CD4-positive, alpha-beta T cell (primary cell): ENCODE measurements at regions not wholly inside any gene's neighbourhood (a gene's known extent, or its start where the extent isn't known, plus 50 kb on each side); places are given as distances from the start of the nearest gene placed in this dataset.

Experiments used
- ATAC-seq: fragments of 200-7000 bp; cut with Tn5 transposase; one replicate; pipeline ENCODE4 v1.10.0; 2022; ENCODE audit warnings: mild to moderate bottlenecking; ENCODE audit not compliant: poor library complexity
- CTCF ChIA-PET: fragments of 350-600 bp; sonication (Branson Sonifier 250); formaldehyde crosslinking; loops from one replicate; lab custom pipeline; 2021; ENCODE audit warnings: antibody characterized with exemption, inconsistent platforms; lab: Charles Lee
- POLR2A ChIA-PET: fragments of 350-600 bp; sonication (Branson Sonifier 250); formaldehyde crosslinking; loops from one replicate; lab custom pipeline; 2021; ENCODE audit warnings: antibody characterized with exemption, inconsistent platforms; lab: Charles Lee
- DNase-seq, 14 experiments: peaks; one replicate each; pipeline ENCODE4 v3.0.0-alpha.2; 2013 to 2020; ENCODE audit warnings: mixed read lengths in 2 of 14
- H3K27ac ChIP-seq, 2 donors: one replicate each; pipeline versions ENCODE4 v1.5.1 to v1.7.0; 2013; ENCODE audit warnings: low read length in 2 of 2, low read depth in 1 of 2, mild to moderate bottlenecking in 1 of 2
- H3K27me3 ChIP-seq, 2 experiments: 1 replicate in 1 of 2; 2 replicates in 1 of 2; pipeline versions ENCODE4 v1.6.1 to v1.7.0; 2013; ENCODE audit warnings: low read length in 2 of 2, control low read depth in 1 of 2, mild to moderate bottlenecking in 1 of 2, moderate library complexity in 1 of 2; ENCODE audit not compliant: insufficient read depth in 2 of 2, control insufficient read depth in 1 of 2
- H3K36me3 ChIP-seq: one replicate; pipeline ENCODE4 v1.6.1; 2013; ENCODE audit warnings: low read length, control low read depth; ENCODE audit not compliant: insufficient read depth
- H3K4me1 ChIP-seq: one replicate; pipeline ENCODE4 v1.6.1; 2013; ENCODE audit warnings: low read length, control low read depth; ENCODE audit not compliant: insufficient read depth
- H3K4me3 ChIP-seq: one replicate; pipeline ENCODE4 v1.5.1; 2013; ENCODE audit warnings: mild to moderate bottlenecking, low read length, moderate library complexity
- H3K9me3 ChIP-seq, 2 experiments: 1 replicate in 1 of 2; 2 replicates in 1 of 2; pipeline versions ENCODE4 v1.6.1 to v1.7.0; 2013; ENCODE audit warnings: low read length in 2 of 2, mild to moderate bottlenecking in 2 of 2, control low read depth in 1 of 2, moderate library complexity in 1 of 2; ENCODE audit not compliant: control insufficient read depth in 1 of 2, insufficient read depth in 1 of 2
- H3K27ac Mint-ChIP-seq: one replicate; pipeline ENCODE4 v1.8.0; 2020; ENCODE audit warnings: mixed read lengths
- H3K27me3 Mint-ChIP-seq: one replicate; pipeline ENCODE4 v1.8.0; 2021; ENCODE audit warnings: mixed read lengths
- H3K36me3 Mint-ChIP-seq: one replicate; pipeline ENCODE4 v1.8.0; 2021; ENCODE audit warnings: low read depth, mixed read lengths
- H3K4me1 Mint-ChIP-seq: one replicate; pipeline ENCODE4 v1.8.0; 2021; ENCODE audit warnings: low read depth, mixed read lengths
- H3K4me3 Mint-ChIP-seq: one replicate; pipeline ENCODE4 v1.8.0; 2020; ENCODE audit warnings: mild to moderate bottlenecking, mixed read lengths
- H3K9me3 Mint-ChIP-seq: one replicate; pipeline ENCODE4 v1.8.0; 2020; ENCODE audit warnings: mixed read lengths
- CTCF ChIP-seq: fragments of 200-600 bp; IDR thresholded peaks from one replicate; pipeline ENCODE4 v1.8.0; 2022; ENCODE audit warnings: antibody characterized with exemption, mild to moderate bottlenecking
- intact Hi-C, 2 experiments: fragments of 100-400 bp; cut with DNase I in 1 of 2; cut with micrococcal nuclease in 1 of 2; formaldehyde crosslinking; loops; one replicate each; pipeline versions ENCODE4 v1.15.1 to v1.9.0; 2023 to 2025; cut with DNase I, micrococcal nuclease

DNA sequence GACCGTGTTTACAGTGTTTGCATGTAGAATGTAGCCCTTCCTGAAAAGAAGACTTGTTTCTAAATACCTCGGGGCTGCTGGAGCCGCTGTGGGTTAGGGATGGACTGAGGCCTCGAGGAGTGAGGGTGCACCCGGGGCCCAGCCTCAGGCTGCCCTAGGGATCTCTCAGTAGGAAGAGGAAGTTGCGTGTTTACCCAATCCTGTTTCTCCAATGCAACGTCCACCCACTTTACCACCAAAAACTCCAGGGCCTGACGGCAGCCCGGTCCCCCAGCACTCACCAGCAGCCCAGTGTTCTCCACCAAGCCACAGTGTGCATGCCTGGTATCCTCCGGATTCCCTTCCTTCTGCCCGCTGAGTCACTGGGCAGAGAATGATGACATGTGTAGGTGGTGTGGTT is 255.8 kb downstream of the GLI2 start:
- DNase-seq (no peak), ATAC-seq (no peak)
- TF ChIP-seq CTCF: no peak
- no peak overlapping the region for H3K27ac Mint-ChIP-seq
- peaks cover 0 to 23% of the 10 kb centered on the region in 2 experiments for H3K9me3 ChIP-seq
- no peak overlapping the region for H3K4me3 ChIP-seq
- H3K36me3 ChIP-seq: no peaks in the 10 kb centered on the region
- no peaks in the 10 kb centered on the region for H3K36me3 Mint-ChIP-seq
- H3K27ac ChIP-seq: no peak overlapping the region
- H3K4me3 Mint-ChIP-seq: no peak overlapping the region
- POLR2A ChIA-PET: no interaction called here
- H3K27me3 Mint-ChIP-seq: no peaks in the 10 kb centered on the region
- no peaks in the 10 kb centered on the region for H3K9me3 Mint-ChIP-seq
- intact Hi-C loops: no loop called here
- no peaks in the 10 kb centered on the region for H3K4me1 ChIP-seq
- H3K4me1 Mint-ChIP-seq: no peaks in the 10 kb centered on the region
- CTCF ChIA-PET: no interaction called here
- H3K27me3 ChIP-seq: peaks cover 0 to 4% of the 10 kb centered on the region in 2 experiments

DNA sequence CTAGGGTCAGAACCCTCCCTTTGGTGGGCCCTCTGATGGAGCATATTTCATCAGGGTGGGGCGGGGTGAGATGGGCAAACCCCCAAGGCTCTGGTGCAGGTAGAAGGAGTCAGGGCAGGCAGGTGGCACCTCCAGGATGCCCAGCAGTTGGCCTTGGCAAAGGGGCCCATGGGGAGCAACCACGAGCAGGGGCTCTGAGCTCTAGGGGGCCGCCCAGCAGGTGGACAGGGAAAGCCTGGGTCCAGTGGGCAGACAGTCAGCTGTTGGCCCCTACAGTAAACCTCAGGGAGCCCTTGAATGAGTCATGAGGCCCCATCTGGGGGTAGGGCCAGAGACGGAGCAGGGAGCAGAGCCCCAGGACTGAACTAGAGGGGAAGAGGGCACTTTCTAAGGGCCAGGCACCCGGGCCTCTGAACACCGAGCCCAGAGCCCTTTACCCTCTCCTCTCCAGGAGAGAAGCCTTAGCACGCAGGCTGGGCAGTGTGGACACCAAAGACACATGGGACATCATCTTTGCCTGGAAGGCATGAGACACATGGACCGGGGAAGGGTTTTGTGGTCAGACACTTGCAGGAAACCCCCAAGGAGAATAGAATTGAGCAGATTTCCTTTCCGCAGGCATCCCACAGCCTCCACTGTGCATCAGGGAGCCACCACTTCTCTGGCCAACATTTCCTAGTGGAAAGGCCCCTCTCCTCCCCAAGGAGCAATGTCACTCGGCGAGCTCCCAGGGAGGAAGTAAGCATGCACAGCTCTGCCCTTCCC is 257.3 kb downstream of the GLI2 start:
- Histone ChIP-seq H3K4me3 (no peak overlapping the region), H3K9me3 (peaks cover 0 to 23% of the 10 kb centered on the region in 2 experiments), H3K36me3 (no peaks in the 10 kb centered on the region), H3K27me3 (peaks cover 0 to 4% of the 10 kb centered on the region in 2 experiments), H3K4me1 (no peaks in the 10 kb centered on the region), H3K27ac (no peak overlapping the region)
- Mint-ChIP-seq H3K9me3 (no peaks in the 10 kb centered on the region), H3K27me3 (no peaks in the 10 kb centered on the region), H3K4me3 (no peak overlapping the region), H3K36me3 (no peaks in the 10 kb centered on the region), H3K4me1 (no peaks in the 10 kb centered on the region), H3K27ac (no peak overlapping the region)
- intact Hi-C loops: no loop called here
- ATAC-seq: no peak
- CTCF ChIA-PET: no interaction called here
- no peak for DNase-seq
- POLR2A ChIA-PET: no interaction called here
- TF ChIP-seq CTCF: no peak

DNA sequence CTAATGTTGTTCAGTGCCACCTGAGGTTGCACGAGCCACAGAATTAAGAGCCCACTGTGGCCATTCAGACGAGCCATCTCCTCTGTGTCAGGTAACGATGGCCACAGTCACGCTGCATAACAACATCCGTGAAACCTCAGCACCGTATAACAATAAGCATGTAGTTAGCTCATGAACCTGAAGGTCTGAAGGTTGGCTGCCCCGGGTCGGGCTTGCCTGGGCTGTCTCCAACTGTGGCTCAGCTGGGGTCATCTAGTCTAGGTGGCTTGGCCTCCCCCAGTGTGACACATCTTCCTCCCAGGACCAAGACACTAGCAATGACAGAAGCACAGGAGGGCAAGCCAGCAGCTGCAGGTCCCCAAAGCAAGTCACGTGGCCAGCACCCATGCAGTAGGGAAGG is 258.0 kb downstream of the GLI2 start:
- no peak overlapping the region for H3K27ac ChIP-seq
- TF ChIP-seq CTCF: no peak

More for the DNA sequence above, 258.0 kb downstream of the GLI2 start:
- Mint-ChIP-seq H3K36me3 (no peaks in the 10 kb centered on the region), H3K4me3 (no peak overlapping the region), H3K4me1 (no peaks in the 10 kb centered on the region), H3K9me3 (no peaks in the 10 kb centered on the region), H3K27ac (no peak overlapping the region), H3K27me3 (no peaks in the 10 kb centered on the region)
- Histone ChIP-seq H3K9me3 (peaks cover 0 to 23% of the 10 kb centered on the region in 2 experiments), H3K4me1 (no peaks in the 10 kb centered on the region), H3K4me3 (no peak overlapping the region), H3K36me3 (no peaks in the 10 kb centered on the region), H3K27me3 (peaks cover 0 to 4% of the 10 kb centered on the region in 2 experiments)
- ChIA-PET POLR2A (no interaction called here), CTCF (no interaction called here)
- DNase-seq (no peak), ATAC-seq (no peak)
- intact Hi-C loops: no loop called here
